Endothelial cell of umbilical vein (primary cell): ENCODE measurements at regions not wholly inside any gene's neighbourhood (a gene's known extent, or its start where the extent isn't known, plus 50 kb on each side); places are given as distances from the start of the nearest gene placed in this dataset.

Experiments used
- EZH2 ChIP-seq: IDR thresholded peaks from 2 replicates; pipeline ENCODE4 v1.6.1; 2012; ENCODE audit warnings: borderline replicate concordance, low read depth, mild to moderate bottlenecking, moderate library complexity, low read length, inconsistent platforms; ENCODE audit not compliant: severe bottlenecking
- GATA2 ChIP-seq: IDR thresholded peaks from 2 replicates; pipeline ENCODE4 v1.7.0; 2011; ENCODE audit warnings: low read depth, mild to moderate bottlenecking, moderate library complexity, mixed read lengths, low read length; ENCODE audit not compliant: insufficient read length, insufficient read depth
- TF ChIP-seq, protein P1 (sequence below), 2 donors: IDR thresholded peaks; 1 replicate in 1 of 2; 2 replicates in 1 of 2; pipeline ENCODE4 v1.5.1; 2011; ENCODE audit warnings: low read length in 2 of 2, mild to moderate bottlenecking in 2 of 2, moderate library complexity in 2 of 2, control low read depth in 1 of 2, inconsistent platforms in 1 of 2, low read depth in 1 of 2; ENCODE audit not compliant: insufficient read depth in 1 of 2; ENCODE audit errors: extremely low read depth in 1 of 2

DNA sequence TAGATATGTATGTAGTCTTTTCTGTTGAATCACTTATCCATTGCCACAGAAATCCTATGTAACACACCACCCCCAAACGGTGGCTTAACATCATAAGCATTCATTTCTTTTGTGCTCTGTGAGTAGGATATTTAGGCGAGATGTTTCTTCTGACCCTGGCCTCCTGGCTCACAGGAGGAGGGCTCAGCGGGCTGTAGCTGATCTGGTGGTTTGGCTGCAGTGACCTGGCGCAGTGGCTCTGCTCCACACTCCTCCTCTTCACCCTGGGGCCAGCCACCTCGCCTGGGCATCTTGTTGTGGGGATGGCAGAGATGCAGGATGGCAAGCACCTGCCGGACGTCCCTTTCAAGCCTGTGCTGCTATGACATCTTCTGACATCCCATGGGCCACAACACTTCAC is 147.1 kb upstream of the IRS2 start:
- TF ChIP-seq, protein P1, sequence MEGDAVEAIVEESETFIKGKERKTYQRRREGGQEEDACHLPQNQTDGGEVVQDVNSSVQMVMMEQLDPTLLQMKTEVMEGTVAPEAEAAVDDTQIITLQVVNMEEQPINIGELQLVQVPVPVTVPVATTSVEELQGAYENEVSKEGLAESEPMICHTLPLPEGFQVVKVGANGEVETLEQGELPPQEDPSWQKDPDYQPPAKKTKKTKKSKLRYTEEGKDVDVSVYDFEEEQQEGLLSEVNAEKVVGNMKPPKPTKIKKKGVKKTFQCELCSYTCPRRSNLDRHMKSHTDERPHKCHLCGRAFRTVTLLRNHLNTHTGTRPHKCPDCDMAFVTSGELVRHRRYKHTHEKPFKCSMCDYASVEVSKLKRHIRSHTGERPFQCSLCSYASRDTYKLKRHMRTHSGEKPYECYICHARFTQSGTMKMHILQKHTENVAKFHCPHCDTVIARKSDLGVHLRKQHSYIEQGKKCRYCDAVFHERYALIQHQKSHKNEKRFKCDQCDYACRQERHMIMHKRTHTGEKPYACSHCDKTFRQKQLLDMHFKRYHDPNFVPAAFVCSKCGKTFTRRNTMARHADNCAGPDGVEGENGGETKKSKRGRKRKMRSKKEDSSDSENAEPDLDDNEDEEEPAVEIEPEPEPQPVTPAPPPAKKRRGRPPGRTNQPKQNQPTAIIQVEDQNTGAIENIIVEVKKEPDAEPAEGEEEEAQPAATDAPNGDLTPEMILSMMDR (IDR thresholded peaks at IDR 0.05; ENCODE audit: extremely low read depth in 1 of 2, insufficient read depth in 1 of 2, low read depth in 1 of 2, low read length in 2 of 2) = no peak
- TF ChIP-seq EZH2 (no peak), GATA2 (no peak)
